Renal cortex interstitium (tissue), 11 donors: ENCODE measurements at regions not wholly inside any gene's neighbourhood (a gene's known extent, or its start where the extent isn't known, plus 50 kb on each side); places are given as distances from the start of the nearest gene placed in this dataset.

Source experiments
- DNase-seq, 11 donors: peaks; one replicate each; pipeline ENCODE4 v3.0.0-alpha.2; 2013; ENCODE audit warnings: low read depth in 9 of 11, low spot score in 4 of 11; ENCODE audit errors: extremely low read depth in 1 of 11

DNA sequence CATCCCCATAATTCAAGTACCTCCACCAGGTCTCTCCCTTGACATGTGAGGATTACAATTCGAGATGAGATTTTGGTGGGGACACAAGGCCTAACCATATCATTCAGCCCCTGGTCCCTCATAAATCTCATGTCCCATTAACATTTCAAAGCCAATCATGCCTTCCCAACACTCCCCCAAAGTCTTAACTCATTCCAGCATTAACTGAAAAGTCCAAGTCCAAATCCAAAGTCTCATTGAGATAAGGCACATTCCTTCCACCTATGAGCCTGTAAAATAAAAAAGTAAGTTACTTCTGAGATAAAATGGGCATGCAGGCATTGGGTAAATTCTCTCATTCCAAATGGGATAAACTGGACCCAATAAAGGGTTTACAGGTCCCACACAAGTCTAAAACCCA, 849.7 kb downstream of the BCL11A start:
- DNase-seq, result no peak

DNA sequence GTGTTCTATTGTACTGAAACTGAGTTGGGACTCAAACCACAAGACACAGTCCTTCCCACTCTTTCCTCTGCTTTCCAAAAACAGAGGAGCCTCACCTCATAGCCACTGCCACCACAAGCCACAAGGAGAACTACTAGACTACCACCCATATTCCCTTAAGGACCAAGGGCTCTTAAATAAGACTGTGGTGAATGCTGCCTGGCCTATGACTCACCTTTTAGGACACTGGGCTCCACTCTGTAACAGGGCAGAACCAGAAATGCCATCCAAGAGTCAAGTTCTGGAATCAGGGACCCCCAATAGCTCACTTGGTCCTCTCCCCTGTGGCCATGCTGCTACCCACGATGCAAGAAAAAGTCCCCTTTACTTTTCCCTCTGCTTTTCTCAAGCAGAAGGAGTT, 851.4 kb downstream of the BCL11A start:
- DNase-seq, result no peak

DNA sequence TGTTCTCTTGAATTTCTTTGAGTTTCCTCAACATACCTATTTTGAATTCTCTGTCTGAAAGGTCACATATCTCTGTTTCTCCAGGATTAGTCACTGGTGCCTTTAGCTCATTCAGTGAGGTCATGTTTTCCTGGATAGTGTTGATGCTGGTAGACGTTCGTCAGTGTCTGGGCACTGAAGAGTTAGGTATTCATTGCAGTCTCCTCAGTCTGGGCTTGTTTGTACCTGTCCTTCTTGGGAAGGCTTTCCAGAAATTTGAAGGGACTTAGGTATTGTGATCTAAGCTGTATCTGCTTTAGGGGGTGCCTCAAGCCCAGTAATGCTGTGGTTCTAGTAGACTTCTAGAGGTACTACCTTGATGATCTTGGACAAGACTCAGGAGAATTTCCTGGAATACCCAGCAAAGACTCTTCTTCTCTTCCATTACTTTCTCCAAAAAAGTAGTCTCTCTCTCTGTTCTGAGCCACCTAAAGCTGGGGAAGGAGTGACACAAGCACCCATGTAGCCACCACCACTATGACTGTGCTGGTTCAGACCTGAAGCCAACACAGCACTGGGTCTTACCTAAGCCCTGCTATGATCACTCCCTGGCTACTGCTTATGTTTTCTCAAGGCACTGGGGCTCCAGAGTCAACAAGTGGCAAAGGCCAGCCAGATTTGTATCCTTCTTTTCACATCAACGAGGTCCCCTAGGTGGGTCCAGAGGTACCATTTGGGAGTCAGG, 852.0 kb downstream of the BCL11A start:
- DNase-seq, result no peak

DNA sequence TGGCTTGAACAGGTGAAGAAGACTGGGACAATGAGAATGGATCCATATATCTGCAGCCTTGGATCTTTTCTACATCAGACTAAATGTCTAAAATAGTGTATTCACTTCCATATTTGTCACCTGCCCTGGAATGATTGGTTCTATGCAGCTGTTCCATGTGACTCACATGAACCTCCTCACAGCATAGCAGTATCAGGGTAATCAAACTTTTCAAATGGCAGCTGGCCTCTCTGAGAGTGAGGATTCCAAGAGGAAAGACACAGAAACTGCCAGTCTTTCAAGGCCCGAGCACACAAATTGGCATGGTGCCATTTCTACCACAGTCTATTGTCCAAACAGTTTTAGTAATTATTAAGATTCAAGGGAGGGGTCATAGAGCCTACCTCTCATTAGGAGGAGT, 859.3 kb downstream of the BCL11A start:
- no peak for DNase-seq

DNA sequence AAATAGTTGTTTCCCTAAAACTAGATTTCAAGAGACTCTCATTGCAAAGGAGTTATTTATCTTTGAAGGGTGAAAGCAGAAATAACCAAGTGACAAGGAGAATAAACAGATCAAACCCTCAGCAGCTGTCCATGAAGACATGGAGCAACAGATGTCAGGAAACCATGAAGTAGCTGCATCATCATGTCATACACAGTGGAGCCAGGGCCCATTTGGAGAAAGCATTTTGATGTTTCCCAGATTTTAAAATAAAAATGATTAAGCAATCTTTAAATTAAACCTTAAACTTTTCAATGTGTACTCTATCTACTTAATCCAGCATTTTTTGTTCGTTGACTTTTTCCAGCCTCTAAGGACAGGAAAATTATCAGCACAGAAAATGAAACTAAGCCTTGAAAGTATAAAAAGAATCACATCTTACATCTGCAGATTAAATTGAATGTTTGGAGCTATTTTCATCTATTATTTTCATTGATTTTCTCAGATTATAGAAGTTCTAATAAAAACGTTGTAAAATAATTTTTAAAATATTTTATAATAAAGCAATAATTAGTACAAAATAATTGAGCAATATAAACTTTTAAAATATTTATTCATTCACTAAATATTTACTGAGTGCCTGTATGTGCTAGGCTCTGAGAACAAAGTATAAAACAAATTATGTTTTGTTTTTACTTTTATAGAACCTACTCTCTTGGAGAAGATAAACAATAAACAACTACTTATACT, 860.1 kb downstream of the BCL11A start:
- DNase-seq, result no peak

DNA sequence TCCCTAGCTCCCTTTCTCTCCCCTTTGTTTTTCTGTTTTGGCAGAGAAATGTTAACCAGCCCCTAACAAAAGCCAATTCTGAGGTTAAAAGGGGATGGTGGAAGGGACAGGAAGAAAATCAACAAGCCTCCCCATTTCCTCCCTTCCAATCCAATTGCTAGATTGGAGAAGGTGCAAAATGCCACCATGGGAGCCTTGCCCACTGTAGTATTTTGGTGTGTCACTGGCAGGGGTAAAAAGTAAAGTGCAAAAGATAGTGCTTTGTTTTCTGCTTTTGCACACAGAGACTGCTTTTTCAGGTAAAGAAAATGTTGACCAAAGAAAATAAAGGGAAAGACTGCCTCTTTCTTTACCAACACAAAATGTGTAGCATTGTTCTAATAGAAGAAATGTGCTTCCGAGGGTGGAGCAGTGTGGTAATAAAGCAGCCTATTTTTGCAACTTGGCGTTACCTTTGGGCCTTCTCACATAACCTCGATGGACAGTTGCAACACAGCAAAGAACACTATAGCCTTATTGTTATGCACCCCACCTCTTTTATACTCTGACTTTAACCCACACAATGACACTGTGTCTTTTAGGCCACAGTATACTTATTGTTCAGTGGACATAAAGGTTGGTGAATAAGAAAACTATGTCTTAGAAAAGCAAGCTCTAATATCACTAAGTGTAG, 861.8 kb downstream of the BCL11A start:
- no peak for DNase-seq

DNA sequence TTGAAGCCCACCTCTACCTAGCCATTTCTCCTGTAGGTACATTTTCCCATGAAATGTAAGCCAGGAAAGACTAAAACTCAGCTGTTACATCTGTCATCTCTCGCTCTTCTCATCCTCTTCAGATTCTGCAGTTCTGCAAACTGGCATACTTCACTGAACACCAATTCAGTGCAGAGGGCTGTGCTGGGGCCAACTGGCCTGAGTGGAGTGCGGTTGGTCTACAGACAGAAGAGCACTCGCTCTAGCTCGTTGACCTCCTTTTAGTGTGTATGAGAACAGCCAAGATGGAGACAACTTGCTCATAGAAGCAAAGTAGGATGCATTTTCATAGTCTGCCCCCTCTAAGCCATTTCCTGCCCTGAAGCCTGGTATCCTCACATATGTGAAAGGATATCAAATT, 862.6 kb downstream of the BCL11A start:
- DNase-seq, result no peak

DNA sequence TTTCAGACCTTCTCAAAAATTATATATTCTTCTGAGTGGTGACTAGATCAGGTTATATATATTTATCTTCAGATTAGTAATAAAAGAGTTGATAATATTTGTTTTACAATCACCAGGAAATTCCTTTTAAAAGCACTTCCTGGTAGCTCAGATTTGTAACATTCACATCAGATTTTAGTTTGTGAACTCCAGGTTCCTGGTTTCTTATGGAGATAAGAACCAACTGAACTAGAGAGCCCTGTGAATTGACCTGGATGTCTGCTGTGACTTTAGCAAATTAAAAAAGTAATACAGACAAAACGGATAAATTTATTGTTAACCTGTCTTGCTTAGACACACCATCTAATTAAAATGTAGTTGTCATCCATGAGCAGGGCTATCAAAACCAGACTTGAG, 868.7 kb downstream of the BCL11A start:
- no peak for DNase-seq

DNA sequence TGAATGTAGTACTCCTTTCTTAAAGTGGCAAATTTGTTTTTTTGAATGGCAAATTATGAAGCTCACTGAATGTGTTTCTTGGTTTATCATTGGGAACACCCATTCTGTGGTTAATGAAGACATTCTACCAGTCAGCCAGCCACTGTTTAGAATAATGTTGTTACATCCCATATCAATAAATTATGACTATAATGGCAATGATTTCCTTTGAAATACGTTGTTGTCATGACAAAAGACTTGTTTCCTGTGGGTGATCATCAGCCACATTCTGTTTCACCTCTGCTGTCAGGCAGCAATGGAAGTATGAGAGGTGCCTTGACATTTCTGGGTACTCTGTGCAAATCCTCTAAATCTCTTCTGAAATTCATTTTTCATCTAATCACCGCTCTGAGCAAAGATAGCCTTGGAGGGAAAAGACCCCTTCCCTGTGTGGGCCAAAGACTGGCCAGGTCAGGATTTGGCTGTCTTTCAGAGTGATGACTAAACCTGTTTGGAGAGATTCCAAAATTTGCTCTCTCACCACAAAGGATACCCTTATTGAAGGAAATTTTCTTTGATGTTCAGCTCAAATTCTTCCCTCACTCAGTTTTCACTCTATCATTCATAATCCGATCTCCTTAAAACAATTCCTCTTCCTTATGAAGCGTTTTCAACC, 869.2 kb downstream of the BCL11A start:
- DNase-seq, result peak in 1 of 11 donors; percentile 4

DNA sequence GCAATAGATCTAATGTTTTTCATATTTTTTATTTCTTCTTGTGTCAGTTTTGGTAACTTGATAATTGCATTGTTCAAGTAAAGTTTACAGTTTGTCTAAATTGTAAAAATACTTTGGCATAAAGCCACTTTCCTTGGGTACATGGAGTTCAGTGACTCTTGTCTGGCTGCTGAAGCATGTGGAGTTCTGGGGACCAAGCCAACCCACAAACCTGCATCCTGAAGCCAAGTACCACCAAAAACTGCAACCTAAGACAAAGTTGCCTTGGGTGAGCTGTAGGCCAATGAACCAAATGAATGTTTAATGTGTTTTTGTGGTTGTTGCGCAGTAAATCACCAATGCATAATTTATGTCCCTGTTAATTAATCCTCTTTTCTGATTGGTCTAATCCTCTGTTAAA, 872.6 kb downstream of the BCL11A start:
- no peak for DNase-seq

DNA sequence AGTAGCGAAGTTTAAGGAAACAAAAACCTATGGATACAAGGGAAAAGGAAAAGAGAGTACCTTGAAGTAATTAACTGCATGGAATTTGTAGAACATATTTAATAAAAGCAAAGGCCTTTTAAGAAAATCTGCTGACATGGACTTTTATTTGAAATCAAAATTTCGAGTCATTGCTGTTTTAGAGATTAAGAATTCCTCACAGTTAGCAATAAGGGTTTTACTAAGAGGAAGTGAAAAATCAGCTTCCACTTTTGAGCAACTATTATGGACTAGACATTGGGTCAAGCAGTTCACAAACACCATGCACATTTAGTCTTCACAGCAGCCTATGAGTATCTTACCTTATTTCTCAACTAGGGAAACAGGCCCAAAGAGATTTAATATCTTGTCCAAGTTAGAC, 876.3 kb downstream of the BCL11A start:
- no peak for DNase-seq

- DNase-seq, result no peak
Observed at GRCh38 chr2:59674100-59674499, 879.4 kb downstream of the BCL11A start.

GRCh38 chr2:59665021-59665420, 888.4 kb downstream of the BCL11A start:
- no peak for DNase-seq

- no peak for DNase-seq
Observed at GRCh38 chr2:59662127-59662861, 891.2 kb downstream of the BCL11A start.

DNA sequence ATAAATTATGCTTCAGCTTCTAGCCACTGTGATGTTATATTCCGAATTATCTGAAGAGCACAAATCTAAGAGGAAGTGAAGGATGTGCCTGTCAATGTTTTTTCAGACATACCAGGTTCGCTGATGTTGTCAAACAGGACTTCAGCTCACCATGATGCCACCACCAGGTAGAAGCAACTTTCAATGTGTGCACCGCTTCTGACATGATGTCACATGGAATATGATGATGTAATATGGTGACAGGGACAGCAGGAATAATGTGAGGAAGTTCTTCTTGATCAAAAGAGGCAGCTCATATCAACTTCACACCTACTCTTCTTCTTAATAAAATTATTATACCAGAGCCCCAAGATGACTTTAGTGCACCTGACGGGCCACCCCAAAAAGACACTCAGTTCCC, 893.2 kb downstream of the BCL11A start:
- no peak for DNase-seq

DNA sequence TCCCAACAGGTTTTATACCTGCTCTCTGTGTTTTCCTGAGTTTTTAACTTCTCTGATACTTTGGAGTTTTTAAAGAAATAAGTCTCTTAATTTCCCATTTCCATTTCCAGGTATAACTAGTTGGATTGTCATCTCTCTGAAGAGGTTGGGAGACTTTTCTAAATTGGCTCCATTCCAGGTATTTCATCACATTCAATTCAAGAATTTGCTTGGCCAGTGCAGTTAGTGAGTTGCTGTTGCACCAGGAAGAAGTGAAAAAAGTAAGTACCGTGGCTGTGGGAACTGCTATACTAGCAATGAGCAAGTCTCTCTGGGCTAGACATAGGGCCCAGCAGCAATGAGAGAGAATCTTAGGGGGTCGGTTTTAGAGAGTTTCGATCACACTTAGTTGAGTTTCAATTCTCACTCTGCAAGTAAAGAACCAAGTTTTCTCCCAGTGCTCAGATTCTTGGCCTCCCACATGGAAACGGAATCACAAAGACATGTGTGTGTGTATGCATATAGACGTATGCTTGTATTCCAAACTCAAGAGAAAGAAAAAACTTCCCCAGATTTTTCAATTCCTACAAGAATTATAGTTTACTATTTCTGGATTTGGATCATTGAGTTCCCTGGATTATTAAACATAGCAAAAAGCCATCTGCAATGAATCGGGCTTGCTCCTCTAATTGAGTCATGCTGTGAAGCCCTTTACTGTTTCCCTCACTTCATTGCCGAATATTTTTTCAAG, 894.4 kb downstream of the BCL11A start:
- DNase-seq, result no peak

DNA sequence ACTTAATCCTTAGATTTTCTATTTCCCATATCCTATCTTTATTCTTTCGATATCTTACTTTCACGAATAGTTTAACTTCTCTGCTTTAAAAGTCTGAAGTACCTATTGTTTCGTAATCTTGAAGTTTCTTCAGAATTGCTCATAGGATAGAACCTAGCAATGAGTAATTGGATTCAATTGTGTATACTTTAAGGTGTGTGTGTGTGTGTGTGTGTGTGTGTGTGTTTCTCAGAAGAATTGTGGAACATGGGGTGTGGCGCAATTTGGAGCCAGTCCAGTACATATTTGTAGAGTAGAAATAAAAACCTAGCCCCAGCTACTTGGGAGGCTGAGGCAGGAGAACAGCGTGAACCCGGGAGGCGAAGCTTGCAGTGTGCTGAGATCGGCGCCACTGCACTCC, 897.6 kb downstream of the BCL11A start:
- DNase-seq, result no peak

DNA sequence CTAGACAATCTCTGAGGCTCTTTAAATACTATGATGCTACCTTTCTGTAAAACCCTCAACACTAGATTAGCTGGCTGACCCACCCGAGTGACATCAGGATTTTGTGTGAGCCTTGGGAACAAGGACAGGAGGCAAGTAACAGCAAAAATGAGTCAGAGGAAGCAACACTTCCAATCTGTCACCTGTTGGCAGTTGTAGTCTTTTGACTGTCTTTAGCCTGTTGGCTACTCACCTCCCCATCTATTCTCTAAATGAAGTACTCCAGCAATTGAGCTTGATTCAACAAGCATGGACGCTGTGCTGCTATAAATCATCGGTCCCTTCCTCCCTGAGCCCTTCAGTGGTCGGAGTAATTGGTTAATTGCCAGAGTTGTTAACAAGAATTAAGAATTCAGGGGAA, 898.7 kb downstream of the BCL11A start:
- DNase-seq, result no peak

DNA sequence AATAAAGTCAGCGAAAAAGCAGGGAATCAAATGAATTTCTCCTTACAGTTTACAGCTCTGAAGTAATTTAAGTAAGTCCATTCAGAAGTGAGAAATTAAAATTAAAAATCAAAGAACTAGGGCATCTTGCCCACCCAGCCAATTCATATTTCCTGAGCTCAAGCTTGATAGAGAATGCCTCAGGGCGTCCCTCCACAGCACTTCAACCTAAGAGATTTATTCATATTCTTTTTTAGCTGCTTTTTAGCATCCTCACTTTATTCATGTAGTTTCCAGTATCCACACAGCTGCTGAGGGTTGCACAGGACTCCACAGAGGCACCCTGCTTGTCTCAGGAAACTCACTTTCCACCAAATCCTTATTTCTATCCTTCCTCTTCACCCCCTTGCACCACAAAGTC, 900.3 kb downstream of the BCL11A start:
- DNase-seq, result no peak
